Raji (cell line): ENCODE measurements at regions not wholly inside any gene's neighbourhood (a gene's known extent, or its start where the extent isn't known, plus 50 kb on each side); places are given as distances from the start of the nearest gene placed in this dataset.

Experiments used
- POLR2A ChIP-seq: IDR thresholded peaks from 2 replicates; pipeline ENCODE4 v1.6.1; 2011; ENCODE audit warnings: low read depth, low read length, control low read depth; ENCODE audit not compliant: insufficient read depth

- no peak for TF ChIP-seq POLR2A
Observed at GRCh38 chr20:17875981-17876385, 92.6 kb downstream of the SNX5 start.

- TF ChIP-seq POLR2A = no peak
Observed at GRCh38 chr20:17875106-17875980, 93.3 kb downstream of the SNX5 start.

- TF ChIP-seq POLR2A = no peak
Observed at GRCh38 chr20:17874271-17875105, 94.1 kb downstream of the SNX5 start.

- no peak for TF ChIP-seq POLR2A
Observed at GRCh38 chr20:17873410-17874270, 95.0 kb downstream of the SNX5 start.

GRCh38 chr20:17872959-17873358 lies 95.6 kb downstream of the SNX5 start:
- TF ChIP-seq POLR2A = no peak

GRCh38 chr20:17872434-17872833 lies 96.2 kb downstream of the SNX5 start:
- TF ChIP-seq POLR2A = no peak

GRCh38 chr20:17871886-17872285 lies 96.7 kb downstream of the SNX5 start:
- no peak for TF ChIP-seq POLR2A

GRCh38 chr20:17871181-17871580 lies 97.4 kb downstream of the SNX5 start:
- no peak for TF ChIP-seq POLR2A

DNA sequence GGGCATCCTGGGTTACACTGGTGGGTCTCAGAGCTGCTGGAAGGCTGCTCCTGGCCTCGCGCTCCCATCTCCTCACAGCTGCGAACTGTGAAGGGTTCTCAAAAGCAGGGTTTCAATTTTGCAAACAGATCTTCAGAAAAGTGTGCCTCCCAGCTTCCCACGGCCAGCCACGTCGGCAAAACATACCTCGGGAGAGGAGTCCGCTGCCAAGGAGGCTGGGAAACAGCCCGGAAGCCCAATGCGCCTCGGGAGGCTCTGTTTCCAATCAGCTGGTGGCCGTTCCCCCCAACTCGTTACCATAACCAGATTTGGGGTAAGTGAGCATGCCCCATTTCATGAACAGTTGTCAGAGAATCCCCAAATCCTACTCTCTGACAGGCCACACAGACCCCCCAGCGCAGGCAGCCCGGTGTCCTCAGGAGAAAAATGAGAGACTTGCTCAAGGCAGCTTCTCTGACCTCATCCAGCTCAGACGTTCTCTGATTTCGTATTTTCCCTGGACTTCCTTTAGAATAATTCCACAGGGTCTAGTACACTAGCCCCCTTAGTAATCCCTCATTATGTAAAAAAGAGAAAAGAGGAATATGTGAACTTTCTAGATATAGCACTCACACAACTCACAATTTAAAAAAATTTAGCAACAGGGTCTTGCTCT lies 98.4 kb downstream of the SNX5 start:
- TF ChIP-seq POLR2A = no peak

- no peak for TF ChIP-seq POLR2A
Observed at GRCh38 chr20:17869295-17869994, 99.1 kb downstream of the SNX5 start.

DNA sequence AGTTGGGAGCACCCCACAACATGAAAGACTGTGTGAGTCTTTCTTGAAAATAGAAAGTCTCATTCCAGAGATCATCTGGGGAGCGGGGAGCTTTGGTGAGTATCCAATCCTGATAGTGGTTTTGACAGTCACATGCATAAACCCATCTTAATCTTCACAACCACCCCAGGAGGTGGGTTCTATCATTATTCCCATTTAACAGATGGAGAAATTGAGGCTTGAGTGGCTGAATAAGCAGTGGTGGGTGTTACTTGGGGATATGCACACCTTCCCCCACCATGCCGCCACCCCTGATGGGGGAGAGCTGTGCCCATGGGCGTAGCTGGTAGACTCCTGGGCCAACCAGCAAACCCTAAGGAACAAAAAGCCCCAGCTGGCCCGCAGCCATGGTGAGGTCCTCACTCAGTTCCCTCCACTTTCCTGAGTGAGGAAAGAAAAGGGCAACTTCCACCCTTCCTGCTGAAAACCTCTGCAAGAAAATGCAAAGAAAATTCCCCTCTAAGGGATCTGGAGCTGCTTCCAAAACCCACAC lies 99.8 kb downstream of the SNX5 start:
- no peak for TF ChIP-seq POLR2A

DNA sequence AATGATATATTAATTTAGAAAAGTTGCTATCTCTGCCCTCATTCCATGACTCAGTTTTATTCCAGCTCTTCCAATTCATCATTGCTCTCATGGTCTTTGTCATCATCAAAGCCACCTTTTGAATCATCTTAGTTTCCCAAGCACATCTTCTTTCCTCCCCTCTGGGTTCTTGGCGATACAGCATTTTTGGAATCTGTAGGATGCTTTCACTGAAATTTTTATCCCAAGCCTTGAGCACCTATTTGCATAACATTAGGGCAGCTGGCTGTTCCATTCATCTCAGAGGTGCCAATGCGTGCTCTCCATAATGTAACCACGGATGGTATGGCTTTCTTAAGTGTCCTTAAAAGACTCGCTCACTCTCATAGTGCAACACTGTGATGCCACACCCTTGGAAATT lies 100.4 kb downstream of the SNX5 start:
- TF ChIP-seq POLR2A = no peak

- TF ChIP-seq POLR2A = no peak
Observed at GRCh38 chr20:17867131-17867925, 101.3 kb downstream of the SNX5 start.

GRCh38 chr20:17866234-17867001 lies 102.2 kb downstream of the SNX5 start:
- TF ChIP-seq POLR2A = no peak
